ENCODE measurements at regions not wholly inside any gene's neighbourhood (a gene's known extent, or its start where the extent isn't known, plus 50 kb on each side); places are given as distances from the start of the nearest gene placed in this dataset.

GRCh38 chr3:160133757-160134156 is 91.5 kb upstream of the C3orf80 start:
- H3K27ac ChIP-seq (ENCODE audit: insufficient read length, low read depth, low read length): no peak overlapping the region
- DNase-seq: peak; percentile 68
- Mint-ChIP-seq H3K27me3 (ENCODE audit: low read depth) (no peaks in the 10 kb centered on the region), H3K4me3 (no peak overlapping the region), H3K27ac (peak overlapping the region in 2 of 3 experiments; percentile 41 to 65; a peak in 3 of 7 replicates), H3K36me3 (ENCODE audit: insufficient read depth in 1 of 3, low read depth in 3 of 3) (no peaks in the 10 kb centered on the region), H3K9me3 (no peaks in the 10 kb centered on the region; a peak in 1 of 5 replicates), H3K4me1 (peaks cover 7% of the 10 kb centered on the region in 2 experiments)
- H3K27me3 ChIP-seq (ENCODE audit: insufficient read depth, low read length): no peaks in the 10 kb centered on the region
- no peak overlapping the region for H4K8ac ChIP-seq (replicated peaks; ENCODE audit: insufficient read length, low read depth, low read length)
- H2BK5ac ChIP-seq (ENCODE audit: insufficient read length, low read length): no peak overlapping the region
- H4K5ac ChIP-seq (ENCODE audit: insufficient read length, low read depth, low read length): no peak overlapping the region
- WGBS (ENCODE audit: extremely low coverage, insufficient read length, low lambda C conversion rate): no CpG with 5 or more reads among the region's 3 CpGs
- H3K18ac ChIP-seq (ENCODE audit: insufficient read length, low read depth, low read length): no peak overlapping the region
- H4K20me1 ChIP-seq (ENCODE audit: control insufficient read depth, insufficient read depth, insufficient read length): no peaks in the 10 kb centered on the region
- no peak overlapping the region for H3T11ph ChIP-seq (ENCODE audit: low read length)
- TF ChIP-seq, protein P1, sequence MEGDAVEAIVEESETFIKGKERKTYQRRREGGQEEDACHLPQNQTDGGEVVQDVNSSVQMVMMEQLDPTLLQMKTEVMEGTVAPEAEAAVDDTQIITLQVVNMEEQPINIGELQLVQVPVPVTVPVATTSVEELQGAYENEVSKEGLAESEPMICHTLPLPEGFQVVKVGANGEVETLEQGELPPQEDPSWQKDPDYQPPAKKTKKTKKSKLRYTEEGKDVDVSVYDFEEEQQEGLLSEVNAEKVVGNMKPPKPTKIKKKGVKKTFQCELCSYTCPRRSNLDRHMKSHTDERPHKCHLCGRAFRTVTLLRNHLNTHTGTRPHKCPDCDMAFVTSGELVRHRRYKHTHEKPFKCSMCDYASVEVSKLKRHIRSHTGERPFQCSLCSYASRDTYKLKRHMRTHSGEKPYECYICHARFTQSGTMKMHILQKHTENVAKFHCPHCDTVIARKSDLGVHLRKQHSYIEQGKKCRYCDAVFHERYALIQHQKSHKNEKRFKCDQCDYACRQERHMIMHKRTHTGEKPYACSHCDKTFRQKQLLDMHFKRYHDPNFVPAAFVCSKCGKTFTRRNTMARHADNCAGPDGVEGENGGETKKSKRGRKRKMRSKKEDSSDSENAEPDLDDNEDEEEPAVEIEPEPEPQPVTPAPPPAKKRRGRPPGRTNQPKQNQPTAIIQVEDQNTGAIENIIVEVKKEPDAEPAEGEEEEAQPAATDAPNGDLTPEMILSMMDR (conservative IDR thresholded peaks at IDR 0.05): peak; percentile 60
- no peak overlapping the region for H2BK15ac ChIP-seq (ENCODE audit: low read depth, low read length)
- no peaks in the 10 kb centered on the region for H3K79me1 ChIP-seq (ENCODE audit: insufficient read depth, low read depth, low read length, poor library complexity, severe bottlenecking)
- H2AFZ ChIP-seq (ENCODE audit: low read length): no peak overlapping the region
- H2BK120ac ChIP-seq (ENCODE audit: low read depth, low read length, poor library complexity, severe bottlenecking): no peak overlapping the region
- no peak overlapping the region for H4K91ac ChIP-seq (ENCODE audit: insufficient read length, low read depth, low read length)
- no peak overlapping the region for H2AK5ac ChIP-seq (ENCODE audit: insufficient read length, low read length)
- H3K56ac ChIP-seq (ENCODE audit: insufficient read length, low read depth, low read length): no peak overlapping the region
- no peaks in the 10 kb centered on the region for H3K4me1 ChIP-seq (ENCODE audit: insufficient read depth, low read length)
- no peak overlapping the region for H3K14ac ChIP-seq (ENCODE audit: insufficient read depth, low read length)
- no peaks in the 10 kb centered on the region for H3K23me2 ChIP-seq (ENCODE audit: insufficient read length, low read depth, low read length, poor library complexity, severe bottlenecking)
- no peak overlapping the region for H3K4ac ChIP-seq (ENCODE audit: low read depth, low read length)
- H3K4me2 ChIP-seq (ENCODE audit: insufficient read depth, insufficient read length, low read length): no peak overlapping the region
- no peak overlapping the region for H3K23ac ChIP-seq (ENCODE audit: insufficient read length, low read depth, low read length)
- H3K9ac ChIP-seq (ENCODE audit: extremely low read depth, insufficient read length, low read length): no peak overlapping the region
- no peaks in the 10 kb centered on the region for H3K79me2 ChIP-seq (ENCODE audit: insufficient read depth, low read length)
- no peak overlapping the region for H2BK12ac ChIP-seq (ENCODE audit: insufficient read length, low read depth, low read length)
- no peaks in the 10 kb centered on the region for H3K9me3 ChIP-seq (ENCODE audit: control insufficient read depth, low read depth, low read length)
- no peak overlapping the region for H2BK20ac ChIP-seq (ENCODE audit: low read depth, low read length, poor library complexity, severe bottlenecking)
